Upper lobe of left lung (tissue), 6 donors: ENCODE measurements at regions not wholly inside any gene's neighbourhood (a gene's known extent, or its start where the extent isn't known, plus 50 kb on each side); places are given as distances from the start of the nearest gene placed in this dataset.
A peak's percentile ranks its signal among the peaks of the same experiment; 100 is the strongest.

Experiments
- ATAC-seq, 2 donors: fragments of 200-7000 bp; cut with Tn5 transposase; one replicate each; pipeline ENCODE4 v1.9.1; 2022; ENCODE audit warnings: mild to moderate bottlenecking in 2 of 2, moderate library complexity in 2 of 2; ENCODE audit not compliant: low FRiP score in 2 of 2
- DNase-seq, 2 donors: peaks; one replicate each; pipeline ENCODE4 v3.0.0-alpha.2; 2019 to 2020
- H3K27ac ChIP-seq, 4 donors: fragments of 200-600 bp; sonication (generic); one replicate each; pipeline ENCODE4 v1.5.1; 2016 to 2019
- H3K27me3 ChIP-seq, 4 donors: fragments of 200-600 bp; sonication (generic); one replicate each; pipeline ENCODE4 v1.5.1; 2017 to 2019
- H3K36me3 ChIP-seq, 4 donors: fragments of 200-600 bp; sonication (generic); one replicate each; pipeline ENCODE4 v1.5.1; 2016 to 2019
- H3K4me1 ChIP-seq, 4 donors: fragments of 200-600 bp; sonication (generic); one replicate each; pipeline ENCODE4 v1.5.1; 2018 to 2019
- H3K4me3 ChIP-seq, 4 donors: fragments of 200-600 bp; sonication (generic); one replicate each; pipeline ENCODE4 v1.5.1; 2017 to 2019; ENCODE audit warnings: mild to moderate bottlenecking in 2 of 4, moderate library complexity in 1 of 4
- H3K9me3 ChIP-seq, 4 donors: fragments of 200-600 bp; sonication (generic); one replicate each; pipeline ENCODE4 v1.5.1; 2018 to 2019
- EP300 ChIP-seq, 4 donors: sonication (generic); formaldehyde crosslinking; IDR thresholded peaks; one replicate each; pipeline ENCODE4 v1.5.1; 2017; ENCODE audit warnings: antibody characterized with exemption in 4 of 4, control low read depth in 2 of 4
- POLR2A ChIP-seq, 4 donors: fragments of 450-650 bp; IDR thresholded peaks; one replicate each; pipeline ENCODE4 v1.5.1; 2016 to 2017; ENCODE audit warnings: antibody characterized with exemption in 4 of 4, mild to moderate bottlenecking in 2 of 4
- POLR2AphosphoS5 ChIP-seq, 2 donors: sonication (generic); formaldehyde crosslinking; IDR thresholded peaks; one replicate each; pipeline ENCODE4 v1.5.1; 2017; ENCODE audit warnings: antibody characterized with exemption in 2 of 2
- WGBS, 2 donors: methylation state at CpG; one replicate each; pipeline ENCODE4 v1.1.5; 2017 to 2018; 5-methylcytosine and 5-hydroxymethylcytosine counted together
- TF ChIP-seq, protein P1 (sequence below), 6 experiments: fragments of 450-650 bp in 4 of 6; fragments of 200-600 bp in 2 of 6; sonication (generic) in 2 of 6; IDR thresholded peaks; one replicate each; pipeline ENCODE4 v1.5.1; 2016 to 2019; ENCODE audit warnings: antibody characterized with exemption in 6 of 6
- donor health status: DM: no; HTN: no; CAD: no; lungs with moderate emphysema.
- donor health status: DM: no; HTN: yes; CAD: no; lungs with severe emphysema.

DNA sequence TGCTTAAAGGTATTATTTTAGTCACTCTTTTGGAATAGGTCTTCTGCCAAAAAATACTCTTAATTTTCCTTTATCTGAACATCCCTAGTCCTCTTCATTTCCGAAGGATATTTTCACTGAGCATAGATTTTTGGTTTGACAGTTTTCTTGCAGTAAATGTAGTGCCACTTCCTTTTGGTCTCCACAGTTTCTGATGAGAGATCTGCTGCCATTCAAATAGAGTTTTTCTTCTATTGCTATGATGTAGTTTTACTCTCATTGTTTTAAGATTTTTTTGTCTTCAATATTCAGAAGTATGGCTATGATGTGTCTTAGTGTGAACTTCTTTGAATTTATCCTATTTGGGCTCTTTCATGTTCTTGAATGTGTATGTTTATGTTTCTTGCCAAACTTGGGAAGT is 281.1 kb upstream of the SORL1-AS1 start:
- TF ChIP-seq POLR2A (IDR thresholded peaks at IDR 0.05), result no peak
- TF ChIP-seq EP300 (IDR thresholded peaks at IDR 0.05), result no peak
- TF ChIP-seq POLR2AphosphoS5 (IDR thresholded peaks at IDR 0.05), result no peak
- TF ChIP-seq, protein P1, sequence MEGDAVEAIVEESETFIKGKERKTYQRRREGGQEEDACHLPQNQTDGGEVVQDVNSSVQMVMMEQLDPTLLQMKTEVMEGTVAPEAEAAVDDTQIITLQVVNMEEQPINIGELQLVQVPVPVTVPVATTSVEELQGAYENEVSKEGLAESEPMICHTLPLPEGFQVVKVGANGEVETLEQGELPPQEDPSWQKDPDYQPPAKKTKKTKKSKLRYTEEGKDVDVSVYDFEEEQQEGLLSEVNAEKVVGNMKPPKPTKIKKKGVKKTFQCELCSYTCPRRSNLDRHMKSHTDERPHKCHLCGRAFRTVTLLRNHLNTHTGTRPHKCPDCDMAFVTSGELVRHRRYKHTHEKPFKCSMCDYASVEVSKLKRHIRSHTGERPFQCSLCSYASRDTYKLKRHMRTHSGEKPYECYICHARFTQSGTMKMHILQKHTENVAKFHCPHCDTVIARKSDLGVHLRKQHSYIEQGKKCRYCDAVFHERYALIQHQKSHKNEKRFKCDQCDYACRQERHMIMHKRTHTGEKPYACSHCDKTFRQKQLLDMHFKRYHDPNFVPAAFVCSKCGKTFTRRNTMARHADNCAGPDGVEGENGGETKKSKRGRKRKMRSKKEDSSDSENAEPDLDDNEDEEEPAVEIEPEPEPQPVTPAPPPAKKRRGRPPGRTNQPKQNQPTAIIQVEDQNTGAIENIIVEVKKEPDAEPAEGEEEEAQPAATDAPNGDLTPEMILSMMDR (IDR thresholded peaks at IDR 0.05), result no peak
- Histone ChIP-seq H3K9me3 (no peaks in the 10 kb centered on the region), H3K36me3 (no peaks in the 10 kb centered on the region), H3K27me3 (no peaks in the 10 kb centered on the region), H3K4me3 (no peak overlapping the region), H3K4me1 (no peaks in the 10 kb centered on the region), H3K27ac (no peak overlapping the region)
- 92 to 100% methylated on average over 1 of the region's 1 CpG for WGBS, 2 donors
- DNase-seq (no peak), ATAC-seq (no peak)

DNA sequence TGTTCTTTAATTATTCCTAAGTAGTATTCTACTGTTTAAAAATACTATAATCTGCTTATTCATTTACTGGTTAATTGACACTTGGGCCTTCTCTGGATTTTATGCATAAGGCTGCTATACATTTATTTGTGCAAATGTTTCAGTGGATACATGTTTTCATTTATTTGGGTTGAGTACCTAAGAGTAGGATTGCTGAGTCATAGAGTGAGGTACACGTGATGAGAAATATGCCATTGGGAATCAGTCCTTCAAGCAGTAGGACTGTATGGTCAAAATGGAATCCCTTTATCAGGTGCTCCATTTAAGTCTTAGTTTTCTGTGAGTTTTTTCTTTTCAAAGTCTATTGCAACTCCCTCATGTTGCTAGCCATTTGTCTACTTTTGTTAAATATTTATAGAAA is 275.2 kb upstream of the SORL1-AS1 start:
- Histone ChIP-seq H3K4me1 (peaks cover 0 to 4% (median 3%) of the 10 kb centered on the region in 4 donors), H3K27ac (no peak overlapping the region), H3K9me3 (no peaks in the 10 kb centered on the region), H3K4me3 (no peak overlapping the region), H3K27me3 (peaks cover 0 to 3% (median 0%) of the 10 kb centered on the region in 4 donors), H3K36me3 (no peaks in the 10 kb centered on the region)
- 59 to 82% methylated on average over 1 of the region's 1 CpG for WGBS, 2 donors
- no peak for TF ChIP-seq POLR2AphosphoS5 (IDR thresholded peaks at IDR 0.05)
- TF ChIP-seq, protein P1 (IDR thresholded peaks at IDR 0.05), result no peak
- no peak for TF ChIP-seq POLR2A (IDR thresholded peaks at IDR 0.05)
- no peak for TF ChIP-seq EP300 (IDR thresholded peaks at IDR 0.05)
- ATAC-seq, result no peak
- DNase-seq, result no peak

DNA sequence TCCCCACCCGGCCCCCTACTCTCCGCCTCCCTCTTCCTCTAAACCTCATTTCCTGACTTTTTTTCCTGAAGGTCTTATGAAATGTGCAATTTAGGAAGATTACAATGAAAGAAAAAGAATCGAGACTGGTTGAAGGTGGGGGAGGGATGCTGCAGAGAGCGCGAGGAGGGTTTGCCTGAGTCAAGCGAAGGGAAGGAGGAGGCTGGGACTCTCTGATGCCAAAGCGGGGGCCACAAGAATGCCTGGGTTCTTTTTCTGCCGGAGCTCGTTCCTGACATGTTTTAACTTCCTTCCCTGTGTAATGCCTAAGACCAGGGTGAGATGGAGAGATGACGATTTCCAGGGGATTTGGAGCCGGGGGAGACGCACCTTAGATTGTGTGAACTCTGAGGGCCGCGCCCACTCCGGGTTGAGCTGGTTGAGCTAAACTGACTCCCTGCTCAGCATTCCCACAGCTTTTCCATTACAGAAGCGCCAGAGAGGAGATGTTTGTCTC is 270.5 kb upstream of the SORL1-AS1 start:
- Histone ChIP-seq H3K9me3 (no peaks in the 10 kb centered on the region), H3K36me3 (no peaks in the 10 kb centered on the region), H3K27me3 (peaks cover 0 to 8% (median 0%) of the 10 kb centered on the region in 4 donors), H3K27ac (no peak overlapping the region), H3K4me3 (peak overlapping the region in 2 of 4 donors; percentile 31 to 33), H3K4me1 (peaks cover 0 to 13% (median 12%) of the 10 kb centered on the region in 4 donors)
- ATAC-seq (peak in 1 of 2 donors; percentile 29), DNase-seq (no peak)
- WGBS, 2 donors, result 32 to 39% methylated on average over 15 to 16 of the region's 16 CpGs
- TF ChIP-seq POLR2AphosphoS5 (IDR thresholded peaks at IDR 0.05), result no peak
- TF ChIP-seq, protein P1 (IDR thresholded peaks at IDR 0.05), result no peak
- no peak for TF ChIP-seq POLR2A (IDR thresholded peaks at IDR 0.05)
- TF ChIP-seq EP300 (IDR thresholded peaks at IDR 0.05), result no peak

DNA sequence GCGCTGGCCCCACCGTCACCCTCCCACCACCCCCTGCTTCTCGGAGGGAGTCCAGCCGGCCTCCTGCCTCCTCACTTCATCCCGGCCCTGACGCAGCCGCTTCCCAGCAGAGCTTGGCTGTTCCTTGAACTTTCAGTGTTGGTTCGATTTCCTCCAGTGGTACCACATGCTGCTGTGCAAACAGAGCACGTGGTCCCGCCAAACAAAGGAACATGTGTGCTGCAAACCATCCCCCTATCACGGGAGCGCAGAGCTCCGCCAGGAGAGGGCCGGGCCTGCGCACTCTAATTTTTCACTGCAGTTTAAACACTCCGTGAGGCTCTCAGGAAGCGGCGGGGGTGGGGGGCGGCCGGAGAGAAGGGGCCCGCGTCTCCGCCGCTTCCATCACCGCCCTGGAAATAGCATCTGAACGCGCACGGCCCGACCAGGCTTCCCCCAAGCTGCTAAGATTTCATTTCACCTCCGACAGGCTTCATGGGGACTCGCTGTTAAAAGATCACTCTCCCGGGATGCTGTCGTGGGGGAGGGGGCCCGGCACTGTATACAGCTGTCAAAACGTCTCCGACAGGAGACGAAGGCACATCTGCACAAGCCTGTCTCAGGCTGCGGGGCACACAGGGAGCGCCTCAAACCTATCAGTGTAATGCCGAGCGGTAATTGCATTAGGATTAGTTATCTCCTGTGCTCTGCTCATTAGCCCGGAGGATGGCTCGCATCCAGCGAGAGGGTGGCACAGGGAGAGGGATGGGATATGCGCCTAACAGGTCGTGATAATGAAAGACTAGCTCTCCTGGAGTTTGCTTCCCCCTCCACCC is 269.9 kb upstream of the SORL1-AS1 start:
- 5 to 16% methylated on average over 14 to 45 of the region's 46 CpGs for WGBS, 2 donors
- peak overlapping the region in 1 of 4 donors; percentile 38 for H3K27ac ChIP-seq
- peaks cover 0 to 13% (median 12%) of the 10 kb centered on the region in 4 donors for H3K4me1 ChIP-seq
- peaks cover 0 to 8% (median 0%) of the 10 kb centered on the region in 4 donors for H3K27me3 ChIP-seq
- peak; percentile 83 to 86 for ATAC-seq
- no peaks in the 10 kb centered on the region for H3K36me3 ChIP-seq
- H3K9me3 ChIP-seq, result no peaks in the 10 kb centered on the region
- peak in 2 of 4 donors; percentile 38 to 67 for TF ChIP-seq EP300 (IDR thresholded peaks at IDR 0.05)
- TF ChIP-seq POLR2AphosphoS5 (IDR thresholded peaks at IDR 0.05), result peak; percentile 16 to 62
- no peak for TF ChIP-seq POLR2A (IDR thresholded peaks at IDR 0.05)
- H3K4me3 ChIP-seq, result peak overlapping the region in 3 of 4 donors; percentile 22 to 33 (median 31)
- DNase-seq, result peak; percentile 58 to 71

DNA sequence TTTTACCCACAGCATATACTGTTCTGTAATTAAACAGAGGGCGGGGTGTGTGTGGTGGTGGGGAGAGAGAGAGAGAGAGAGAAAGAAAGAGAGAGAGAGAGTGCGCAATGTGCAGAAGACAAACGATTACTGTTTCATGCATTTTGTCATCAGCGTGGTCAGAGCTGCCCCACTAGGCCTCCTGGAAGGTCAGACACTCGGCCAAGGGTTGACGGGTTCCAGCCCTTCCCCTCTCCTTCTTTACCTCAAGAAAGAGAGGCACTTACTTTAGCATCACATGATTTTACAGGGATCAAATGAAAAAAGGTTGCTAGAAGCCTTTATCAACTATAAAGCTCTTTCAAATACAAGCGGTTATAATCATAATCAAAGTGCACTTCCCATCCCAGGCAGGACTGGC is 269.2 kb upstream of the SORL1-AS1 start:
- no peak for ATAC-seq
- peaks cover 0 to 13% (median 12%) of the 10 kb centered on the region in 4 donors for H3K4me1 ChIP-seq
- H3K9me3 ChIP-seq, result no peaks in the 10 kb centered on the region
- DNase-seq, result no peak
- TF ChIP-seq POLR2A (IDR thresholded peaks at IDR 0.05) (no peak), EP300 (IDR thresholded peaks at IDR 0.05) (no peak), POLR2AphosphoS5 (IDR thresholded peaks at IDR 0.05) (no peak)
- TF ChIP-seq, protein P1 (IDR thresholded peaks at IDR 0.05), result no peak
- peaks cover 0 to 8% (median 0%) of the 10 kb centered on the region in 4 donors for H3K27me3 ChIP-seq
- no peaks in the 10 kb centered on the region for H3K36me3 ChIP-seq
- peak overlapping the region in 2 of 4 donors; percentile 31 to 33 for H3K4me3 ChIP-seq
- WGBS, 2 donors, result 68 to 76% methylated on average over 7 of the region's 7 CpGs
- no peak overlapping the region for H3K27ac ChIP-seq
